Fibroblast of lung (primary cell): ENCODE measurements at regions not wholly inside any gene's neighbourhood (a gene's known extent, or its start where the extent isn't known, plus 50 kb on each side); places are given as distances from the start of the nearest gene placed in this dataset.
"Not testable (repeated sequence)": the region's sequence is repeated elsewhere in the genome, so short reads cannot be mapped to it uniquely, and the experiment has no call there.

ENCODE experiments used
- DNase-seq, 2 donors: peaks; one replicate each; pipeline versions ENCODE4 v3.0.0 to v3.0.0-alpha.2; 2010; ENCODE audit warnings: low read depth in 2 of 2
- H2AFZ ChIP-seq: 2 replicates; pipeline ENCODE4 v1.5.1; 2012; ENCODE audit warnings: low read length, control low read depth, inconsistent platforms
- H3K27ac ChIP-seq: 2 replicates; pipeline ENCODE4 v1.5.1; 2011; ENCODE audit warnings: low read length, control low read depth; ENCODE audit not compliant: insufficient read depth
- H3K27me3 ChIP-seq: 2 replicates; pipeline ENCODE4 v1.5.1; 2011; ENCODE audit warnings: mild to moderate bottlenecking, low read length; ENCODE audit not compliant: control insufficient read depth, insufficient read depth
- H3K36me3 ChIP-seq: 2 replicates; pipeline ENCODE4 v1.5.1; 2011; ENCODE audit warnings: low read length; ENCODE audit not compliant: control insufficient read depth, insufficient read depth
- H3K4me1 ChIP-seq: 2 replicates; pipeline ENCODE4 v1.5.1; 2011; ENCODE audit warnings: low read length; ENCODE audit not compliant: control insufficient read depth, insufficient read depth; ENCODE audit errors: extremely low read depth
- H3K4me2 ChIP-seq: 2 replicates; pipeline ENCODE4 v1.5.1; 2011; ENCODE audit warnings: low read length, control low read depth; ENCODE audit not compliant: insufficient read depth; ENCODE audit errors: extremely low read depth
- H3K4me3 ChIP-seq, 4 experiments: fragments of 200-600 bp in 1 of 4; sonication (generic) in 1 of 4; replicated peaks in 1 of 4; 2 replicates each; pipeline ENCODE4 v1.5.1; 2011 to 2016; ENCODE audit warnings: low read length in 4 of 4, low read depth in 3 of 4, mild to moderate bottlenecking in 3 of 4, control low read depth in 2 of 4, inconsistent platforms in 1 of 4, mixed read lengths in 1 of 4; ENCODE audit not compliant: insufficient read depth in 1 of 4; ENCODE audit errors: control extremely low read depth in 1 of 4
- H3K79me2 ChIP-seq: 2 replicates; pipeline ENCODE4 v1.5.1; 2012; ENCODE audit warnings: mild to moderate bottlenecking, low read length, inconsistent platforms; ENCODE audit not compliant: control insufficient read depth, insufficient read depth
- H3K9ac ChIP-seq: 2 replicates; pipeline ENCODE4 v1.5.1; 2011; ENCODE audit warnings: mild to moderate bottlenecking, low read length, control low read depth; ENCODE audit not compliant: insufficient read depth
- H3K9me3 ChIP-seq: 2 replicates; pipeline ENCODE4 v1.5.1; 2012; ENCODE audit warnings: low read depth, low read length; ENCODE audit not compliant: control insufficient read depth, insufficient read depth
- H4K20me1 ChIP-seq: 2 replicates; pipeline ENCODE4 v1.5.1; 2011; ENCODE audit warnings: low read length; ENCODE audit not compliant: control insufficient read depth, insufficient read depth; ENCODE audit errors: extremely low read depth
- CTCF ChIP-seq, 2 donors: IDR thresholded peaks in 1 of 2; conservative IDR thresholded peaks in 1 of 2; 1 replicate in 1 of 2; 2 replicates in 1 of 2; pipeline ENCODE4 v1.5.1; 2011 to 2012; ENCODE audit warnings: low read length in 2 of 2, control low read depth in 1 of 2, inconsistent platforms in 1 of 2, low read depth in 1 of 2, mild to moderate bottlenecking in 1 of 2
- EZH2 ChIP-seq: IDR thresholded peaks from 2 replicates; pipeline ENCODE4 v1.5.1; 2012; ENCODE audit warnings: low read length, control low read depth, mild to moderate bottlenecking; ENCODE audit errors: missing control alignments

GRCh38 chr22:48624401-48624800 lies 1203.3 kb downstream of the BRD1 start:
- Histone ChIP-seq H3K9ac (no peak overlapping the region), H2AFZ (no peak overlapping the region), H3K79me2 (no peaks in the 10 kb centered on the region), H4K20me1 (no peaks in the 10 kb centered on the region), H3K9me3 (no peaks in the 10 kb centered on the region), H3K4me3 (no peak overlapping the region), H3K27me3 (no peaks in the 10 kb centered on the region), H3K4me2 (no peak overlapping the region), H3K36me3 (no peaks in the 10 kb centered on the region), H3K27ac (no peak overlapping the region), H3K4me1 (no peaks in the 10 kb centered on the region)
- TF ChIP-seq CTCF (conservative IDR thresholded peaks at IDR 0.05 in 1 of 2, IDR thresholded peaks at IDR 0.05 in 1 of 2; ENCODE audit: low read depth in 1 of 2, low read length in 2 of 2) (no peak), EZH2 (no peak)
- no peak for DNase-seq

GRCh38 chr22:48622891-48623545 lies 1204.7 kb downstream of the BRD1 start:
- Histone ChIP-seq H3K4me3 (no peak overlapping the region), H3K9me3 (no peaks in the 10 kb centered on the region), H2AFZ (no peak overlapping the region), H4K20me1 (no peaks in the 10 kb centered on the region), H3K79me2 (no peaks in the 10 kb centered on the region), H3K27ac (no peak overlapping the region), H3K9ac (no peak overlapping the region), H3K27me3 (no peaks in the 10 kb centered on the region), H3K4me1 (no peaks in the 10 kb centered on the region), H3K36me3 (no peaks in the 10 kb centered on the region), H3K4me2 (no peak overlapping the region)
- DNase-seq = no peak
- no peak for TF ChIP-seq EZH2
- TF ChIP-seq CTCF (conservative IDR thresholded peaks at IDR 0.05 in 1 of 2, IDR thresholded peaks at IDR 0.05 in 1 of 2; ENCODE audit: low read depth in 1 of 2, low read length in 2 of 2) = no peak

GRCh38 chr22:48621085-48621484 lies 1206.6 kb downstream of the BRD1 start:
- H2AFZ ChIP-seq = no peak overlapping the region
- no peak overlapping the region for H3K4me3 ChIP-seq

GRCh38 chr22:48620460-48620859 lies 1207.2 kb downstream of the BRD1 start:
- H3K36me3 ChIP-seq, H3K4me3 ChIP-seq, H3K27ac ChIP-seq, H2AFZ ChIP-seq, DNase-seq, H3K4me2 ChIP-seq, H3K27me3 ChIP-seq, H3K9me3 ChIP-seq, H3K79me2 ChIP-seq, H3K9ac ChIP-seq, H3K4me1 ChIP-seq, H4K20me1 ChIP-seq: not testable (repeated sequence)

More at GRCh38 chr22:48621085-48621484, 1206.6 kb downstream of the BRD1 start:
- no peak for TF ChIP-seq EZH2
- no peak for TF ChIP-seq CTCF (conservative IDR thresholded peaks at IDR 0.05 in 1 of 2, IDR thresholded peaks at IDR 0.05 in 1 of 2; ENCODE audit: low read depth in 1 of 2, low read length in 2 of 2)
- H3K27ac ChIP-seq = no peak overlapping the region
- no peak for DNase-seq
- no peaks in the 10 kb centered on the region for H3K79me2 ChIP-seq
- no peaks in the 10 kb centered on the region for H4K20me1 ChIP-seq
- H3K4me1 ChIP-seq = no peaks in the 10 kb centered on the region
- H3K9me3 ChIP-seq = no peaks in the 10 kb centered on the region
- H3K4me2 ChIP-seq = no peak overlapping the region
- no peaks in the 10 kb centered on the region for H3K36me3 ChIP-seq
- no peaks in the 10 kb centered on the region for H3K27me3 ChIP-seq
- H3K9ac ChIP-seq = no peak overlapping the region
